ENCODE measurements at regions not wholly inside any gene's neighbourhood (a gene's known extent, or its start where the extent isn't known, plus 50 kb on each side); places are given as distances from the start of the nearest gene placed in this dataset.

GRCh38 chr14:97116546-97116945, 319.4 kb downstream of the VRK1 start:
- Histone ChIP-seq H3K27ac (ENCODE audit: insufficient read depth, low read depth, low read length) (no peak overlapping the region), H3K27me3 (ENCODE audit: control insufficient read depth in 2 of 2, insufficient read depth in 2 of 2, low read length in 2 of 2) (no peaks in the 10 kb centered on the region), H3K36me3 (ENCODE audit: control insufficient read depth in 2 of 2, extremely low read depth in 1 of 2, insufficient read depth in 2 of 2, low read length in 2 of 2) (no peaks in the 10 kb centered on the region), H3K9me3 (replicated peaks; ENCODE audit: control insufficient read depth, insufficient read depth, low read length) (peaks cover 3% of the 10 kb centered on the region), H3K9me1 (replicated peaks; ENCODE audit: control insufficient read depth, extremely low read depth, insufficient read depth, low read length) (no peaks in the 10 kb centered on the region), H2AFZ (ENCODE audit: low read depth, low read length) (no peak overlapping the region), H3K4me3 (replicated peaks in 1 of 3; ENCODE audit: insufficient read depth in 1 of 3, low read depth in 1 of 3, low read length in 3 of 3) (no peak overlapping the region), H4K20me1 (replicated peaks; ENCODE audit: control insufficient read depth, extremely low read depth, insufficient read depth, low read length) (no peaks in the 10 kb centered on the region), H3K9ac (replicated peaks; ENCODE audit: extremely low read depth, insufficient read depth, low read length) (no peak overlapping the region), H3K79me2 (ENCODE audit: control insufficient read depth, insufficient read depth, low read length) (no peaks in the 10 kb centered on the region), H3K4me2 (ENCODE audit: insufficient read depth, low read length) (no peak overlapping the region), H3K4me1 (ENCODE audit: control insufficient read depth, extremely low read depth, insufficient read depth, low read length) (no peaks in the 10 kb centered on the region)
- intact Hi-C loops (cut with micrococcal nuclease), result no loop called here
- CTCF ChIA-PET, result no interaction called here
- no peak for DNase-seq (ENCODE audit: low read depth, low spot score)
- POLR2A ChIA-PET, result no interaction called here
- TF ChIP-seq POLR2A (IDR thresholded peaks at IDR 0.05; ENCODE audit: low read depth, low read length) (no peak), POLR2AphosphoS5 (IDR thresholded peaks at IDR 0.05; ENCODE audit: insufficient read depth, low read depth, low read length) (no peak), JUN (IDR thresholded peaks at IDR 0.05; ENCODE audit: borderline replicate concordance, insufficient read depth, insufficient read length, low read depth) (no peak), MAX (IDR thresholded peaks at IDR 0.05; ENCODE audit: insufficient read depth, insufficient read length) (no peak), GATA2 (IDR thresholded peaks at IDR 0.05; ENCODE audit: insufficient read depth, insufficient read length, low read depth, low read length) (no peak), CTCF (IDR thresholded peaks at IDR 0.05; ENCODE audit: extremely low read depth in 1 of 2, insufficient read depth in 1 of 2, low read depth in 1 of 2, low read length in 2 of 2) (no peak), EZH2 (IDR thresholded peaks at IDR 0.05; ENCODE audit: borderline replicate concordance, low read depth, low read length, severe bottlenecking) (no peak), MYC (IDR thresholded peaks at IDR 0.05; ENCODE audit: low read depth, low read length) (no peak), FOS (IDR thresholded peaks at IDR 0.05; ENCODE audit: borderline replicate concordance, insufficient read depth, low read length) (no peak)
- no peak for FAIRE-seq
- dilution Hi-C loops (cut with MboI; ENCODE audit: extremely low pct_ligation_motif_present, low sequenced_read_pairs), result no loop called here
- BruUV-seq (replicated peaks), result no TSS peak
